OCI-LY3 (cell line): ENCODE measurements at regions not wholly inside any gene's neighbourhood (a gene's known extent, or its start where the extent isn't known, plus 50 kb on each side); places are given as distances from the start of the nearest gene placed in this dataset.

ENCODE experiments used
- H2AFZ ChIP-seq: fragments of 200-600, 300-600 bp; shearing (Covaris generic); 2 replicates; pipeline ENCODE4 v1.6.0; 2014; ENCODE audit warnings: antibody characterized with exemption, low read depth, low read length
- H3K27ac ChIP-seq: fragments of 200-600, 300-600 bp; sonication (generic); 2 replicates; pipeline ENCODE4 v1.5.1; 2014; ENCODE audit warnings: mild to moderate bottlenecking, low read length, moderate library complexity, mixed read lengths
- H3K27me3 ChIP-seq: fragments of 200-600, 300-600 bp; sonication (generic); 2 replicates; pipeline ENCODE4 v1.6.1; 2014; ENCODE audit warnings: low read depth, low read length, mixed read lengths
- H3K36me3 ChIP-seq: fragments of 200-600, 300-600 bp; sonication (generic); replicated peaks from 2 replicates; pipeline ENCODE3; 2014; ENCODE audit warnings: low read depth, low read length, mixed read lengths
- H3K4me1 ChIP-seq: fragments of 300-600, 200-600 bp; sonication (generic); 2 replicates; pipeline ENCODE4 v1.6.1; 2014; ENCODE audit warnings: low read length, mixed read lengths
- H3K4me2 ChIP-seq: fragments of 200-600, 300-600 bp; sonication (generic); 2 replicates; pipeline ENCODE4 v1.6.1; 2014; ENCODE audit warnings: low read length, mixed read lengths
- H3K4me3 ChIP-seq: fragments of 300-600, 200-600 bp; sonication (generic); 2 replicates; pipeline ENCODE4 v1.5.1; 2014; ENCODE audit warnings: antibody characterized with exemption, mild to moderate bottlenecking, low read length, moderate library complexity
- H3K79me2 ChIP-seq: fragments of 300-600, 200-600 bp; shearing (Covaris generic); 2 replicates; pipeline ENCODE4 v1.6.1; 2014; ENCODE audit warnings: mild to moderate bottlenecking, low read length, mixed read lengths
- H3K9ac ChIP-seq: fragments of 300-600, 200-600 bp; shearing (Covaris generic); 2 replicates; pipeline ENCODE4 v1.6.0; 2014; ENCODE audit warnings: mild to moderate bottlenecking, low read length, moderate library complexity
- H3K9me3 ChIP-seq: fragments of 200-600, 300-600 bp; shearing (Covaris generic); 2 replicates; pipeline ENCODE4 v1.6.1; 2014; ENCODE audit warnings: low read length, mixed read lengths; ENCODE audit not compliant: insufficient read depth
- H4K20me1 ChIP-seq: fragments of 200-600, 300-600 bp; sonication (generic); 2 replicates; pipeline ENCODE4 v1.6.1; 2016; ENCODE audit warnings: low read length, mixed read lengths; ENCODE audit not compliant: insufficient read depth
- EZH2phosphoT487 ChIP-seq: fragments of 200-600 bp; shearing (Covaris generic); IDR thresholded peaks from 2 replicates; pipeline ENCODE4 v1.6.1; 2018; ENCODE audit warnings: antibody characterized with exemption, mixed run types, low read depth
- TF ChIP-seq, protein P1 (sequence below): fragments of 200-600, 300-600 bp; sonication (generic); IDR thresholded peaks from 2 replicates; pipeline ENCODE4 v1.5.1; 2014; ENCODE audit warnings: antibody characterized with exemption, low read length, low read depth

DNA sequence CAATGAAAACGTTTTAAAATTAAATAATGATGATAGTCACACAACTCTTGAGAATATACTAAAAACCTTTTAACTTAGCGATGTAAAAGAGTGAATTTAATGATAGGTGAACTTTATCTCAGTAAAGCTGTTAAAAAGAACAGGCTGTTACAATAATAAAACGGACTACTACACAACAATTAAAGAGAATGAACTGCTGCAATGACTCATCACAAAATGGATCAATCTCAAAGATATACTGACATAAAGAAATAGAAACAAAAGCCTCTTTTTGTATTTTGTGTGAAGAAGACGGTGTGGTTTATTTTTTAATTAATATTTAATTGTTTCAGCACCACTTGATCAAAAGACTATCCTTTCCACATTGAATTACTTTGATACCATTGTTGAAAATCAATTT lies 352.4 kb upstream of the GJE1 start:
- H3K79me2 ChIP-seq = no peaks in the 10 kb centered on the region
- H3K4me3 ChIP-seq = no peak overlapping the region
- H3K9me3 ChIP-seq = no peaks in the 10 kb centered on the region
- H3K36me3 ChIP-seq = no peaks in the 10 kb centered on the region
- no peak overlapping the region for H3K27ac ChIP-seq
- H3K9ac ChIP-seq = no peak overlapping the region
- no peaks in the 10 kb centered on the region for H3K4me1 ChIP-seq
- no peak overlapping the region for H3K4me2 ChIP-seq
- H3K27me3 ChIP-seq = no peaks in the 10 kb centered on the region
- no peaks in the 10 kb centered on the region for H4K20me1 ChIP-seq
- TF ChIP-seq, protein P1, sequence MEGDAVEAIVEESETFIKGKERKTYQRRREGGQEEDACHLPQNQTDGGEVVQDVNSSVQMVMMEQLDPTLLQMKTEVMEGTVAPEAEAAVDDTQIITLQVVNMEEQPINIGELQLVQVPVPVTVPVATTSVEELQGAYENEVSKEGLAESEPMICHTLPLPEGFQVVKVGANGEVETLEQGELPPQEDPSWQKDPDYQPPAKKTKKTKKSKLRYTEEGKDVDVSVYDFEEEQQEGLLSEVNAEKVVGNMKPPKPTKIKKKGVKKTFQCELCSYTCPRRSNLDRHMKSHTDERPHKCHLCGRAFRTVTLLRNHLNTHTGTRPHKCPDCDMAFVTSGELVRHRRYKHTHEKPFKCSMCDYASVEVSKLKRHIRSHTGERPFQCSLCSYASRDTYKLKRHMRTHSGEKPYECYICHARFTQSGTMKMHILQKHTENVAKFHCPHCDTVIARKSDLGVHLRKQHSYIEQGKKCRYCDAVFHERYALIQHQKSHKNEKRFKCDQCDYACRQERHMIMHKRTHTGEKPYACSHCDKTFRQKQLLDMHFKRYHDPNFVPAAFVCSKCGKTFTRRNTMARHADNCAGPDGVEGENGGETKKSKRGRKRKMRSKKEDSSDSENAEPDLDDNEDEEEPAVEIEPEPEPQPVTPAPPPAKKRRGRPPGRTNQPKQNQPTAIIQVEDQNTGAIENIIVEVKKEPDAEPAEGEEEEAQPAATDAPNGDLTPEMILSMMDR = no peak
- no peak for TF ChIP-seq EZH2phosphoT487
- H2AFZ ChIP-seq = no peak overlapping the region

DNA sequence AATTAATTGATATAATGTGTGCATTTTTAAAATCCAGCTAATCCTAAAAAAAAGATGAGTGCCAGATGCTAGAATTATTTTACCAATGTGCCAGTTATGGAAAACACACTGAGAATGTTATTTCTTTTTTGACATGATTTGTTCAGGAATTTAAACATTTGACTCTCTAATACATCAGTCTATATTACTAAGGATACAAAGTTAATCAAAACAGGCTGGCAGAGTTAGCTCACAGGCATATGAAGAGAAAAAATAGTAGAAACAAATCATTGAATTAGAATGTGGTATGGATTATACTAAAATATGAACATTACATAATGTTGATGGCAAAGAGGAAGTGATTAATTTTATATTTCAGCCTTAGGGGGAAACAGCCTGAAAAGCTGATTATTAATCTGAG lies 368.3 kb upstream of the GJE1 start:
- H3K4me2 ChIP-seq = no peak overlapping the region
- H3K36me3 ChIP-seq = no peaks in the 10 kb centered on the region
- H3K27me3 ChIP-seq = no peaks in the 10 kb centered on the region
- H3K79me2 ChIP-seq = no peaks in the 10 kb centered on the region
- H3K9me3 ChIP-seq = no peaks in the 10 kb centered on the region
- H2AFZ ChIP-seq = no peak overlapping the region
- H3K9ac ChIP-seq = no peak overlapping the region
- H4K20me1 ChIP-seq = no peaks in the 10 kb centered on the region
- H3K4me1 ChIP-seq = peaks cover 3% of the 10 kb centered on the region
- H3K27ac ChIP-seq = no peak overlapping the region
- H3K4me3 ChIP-seq = no peak overlapping the region
- TF ChIP-seq, protein P1 = no peak
- TF ChIP-seq EZH2phosphoT487 = no peak

DNA sequence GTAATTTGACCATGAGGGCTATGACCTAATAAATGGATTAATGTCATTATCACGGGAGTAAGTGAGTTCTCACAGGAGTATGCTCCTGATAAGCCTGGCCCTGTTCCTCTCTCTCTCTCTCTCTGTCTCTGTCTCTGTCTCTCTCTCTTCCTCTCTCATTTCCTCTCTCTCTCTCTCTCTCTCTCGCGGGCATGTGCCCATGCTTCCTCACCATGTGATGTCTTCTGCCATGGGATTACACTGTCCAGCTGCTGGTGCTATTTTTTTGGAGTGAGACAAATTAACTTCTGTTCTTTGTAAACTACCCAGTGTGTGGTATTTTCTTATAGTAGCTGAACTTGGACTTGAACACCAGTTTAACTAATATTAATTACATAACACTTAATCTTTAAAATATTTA lies 374.3 kb upstream of the GJE1 start:
- TF ChIP-seq EZH2phosphoT487 = no peak
- TF ChIP-seq, protein P1 = no peak
- Histone ChIP-seq H4K20me1 (no peaks in the 10 kb centered on the region), H3K27me3 (no peaks in the 10 kb centered on the region), H3K9ac (no peak overlapping the region), H3K27ac (no peak overlapping the region), H3K4me1 (peaks cover 3% of the 10 kb centered on the region), H3K36me3 (no peaks in the 10 kb centered on the region), H3K4me2 (no peak overlapping the region), H3K4me3 (no peak overlapping the region), H3K9me3 (no peaks in the 10 kb centered on the region), H3K79me2 (no peaks in the 10 kb centered on the region), H2AFZ (no peak overlapping the region)

DNA sequence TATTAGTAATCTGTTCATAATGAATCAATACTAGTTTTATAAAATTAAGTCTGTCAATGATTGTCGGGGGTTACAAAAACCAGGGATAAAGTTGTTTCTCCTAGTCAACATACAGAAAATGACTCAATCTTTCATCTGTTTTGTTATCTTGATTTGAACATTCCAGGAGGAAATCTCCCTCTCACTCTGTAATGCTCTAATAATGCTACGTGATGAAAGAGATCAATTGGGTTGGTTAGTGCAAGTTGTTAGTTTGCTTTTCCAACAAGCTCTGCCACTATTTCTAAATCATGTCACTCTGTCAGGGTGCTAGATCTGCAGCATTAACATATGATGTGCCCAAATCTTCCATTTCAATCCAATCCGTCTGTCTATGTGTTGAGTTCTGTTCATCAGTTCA lies 379.5 kb upstream of the GJE1 start:
- TF ChIP-seq, protein P1 = no peak
- no peak for TF ChIP-seq EZH2phosphoT487
- Histone ChIP-seq H3K36me3 (no peaks in the 10 kb centered on the region), H3K9ac (no peak overlapping the region), H3K4me2 (no peak overlapping the region), H3K79me2 (no peaks in the 10 kb centered on the region), H3K27ac (no peak overlapping the region), H3K9me3 (no peaks in the 10 kb centered on the region), H3K4me3 (no peak overlapping the region), H2AFZ (no peak overlapping the region), H3K27me3 (no peaks in the 10 kb centered on the region), H3K4me1 (no peaks in the 10 kb centered on the region), H4K20me1 (no peaks in the 10 kb centered on the region)
